HK-2 (cell line): ENCODE measurements at regions not wholly inside any gene's neighbourhood (a gene's known extent, or its start where the extent isn't known, plus 50 kb on each side); places are given as distances from the start of the nearest gene placed in this dataset.

ENCODE experiments used
- DNase-seq: peaks from one replicate; pipeline ENCODE4 v3.0.0-alpha.2; 2018; ENCODE audit not compliant: unreplicated experiment

- DNase-seq = no peak
These were observed 354.6 kb downstream of the ZSWIM6 start for GRCh38 chr5:61686491-61687257.

- no peak for DNase-seq
These were observed 355.3 kb downstream of the ZSWIM6 start for GRCh38 chr5:61687371-61687770.

- DNase-seq = no peak
These were observed 357.2 kb downstream of the ZSWIM6 start for GRCh38 chr5:61689153-61689846.

- no peak for DNase-seq
These were observed 365.9 kb downstream of the ZSWIM6 start for GRCh38 chr5:61697809-61698558.

GRCh38 chr5:61701877-61702602, 370.0 kb downstream of the ZSWIM6 start:
- no peak for DNase-seq

GRCh38 chr5:61702784-61703183, 370.7 kb downstream of the ZSWIM6 start:
- DNase-seq = no peak

GRCh38 chr5:61704289-61704688, 372.2 kb downstream of the ZSWIM6 start:
- DNase-seq = no peak

- DNase-seq = no peak
These were observed 374.7 kb downstream of the ZSWIM6 start for GRCh38 chr5:61706751-61707150.

GRCh38 chr5:61719124-61719523, 387.1 kb downstream of the ZSWIM6 start:
- no peak for DNase-seq

GRCh38 chr5:61720829-61721228, 388.8 kb downstream of the ZSWIM6 start:
- no peak for DNase-seq

GRCh38 chr5:61724102-61724501, 392.0 kb downstream of the ZSWIM6 start:
- DNase-seq = no peak

GRCh38 chr5:61728287-61728686, 396.2 kb downstream of the ZSWIM6 start:
- no peak for DNase-seq

- no peak for DNase-seq
These were observed 398.8 kb downstream of the ZSWIM6 start for GRCh38 chr5:61730866-61731265.

GRCh38 chr5:61731267-61731945, 399.3 kb downstream of the ZSWIM6 start:
- DNase-seq = no peak

GRCh38 chr5:61731946-61732314, 399.9 kb downstream of the ZSWIM6 start:
- no peak for DNase-seq

- no peak for DNase-seq
These were observed 400.3 kb downstream of the ZSWIM6 start for GRCh38 chr5:61732369-61732768.

GRCh38 chr5:61732796-61733195, 400.7 kb downstream of the ZSWIM6 start:
- no peak for DNase-seq

GRCh38 chr5:61734001-61734400, 401.9 kb downstream of the ZSWIM6 start:
- no peak for DNase-seq

- DNase-seq = no peak
These were observed 402.9 kb downstream of the ZSWIM6 start for GRCh38 chr5:61734966-61735365.

- DNase-seq = no peak
These were observed 403.5 kb downstream of the ZSWIM6 start for GRCh38 chr5:61735531-61735930.

GRCh38 chr5:61735995-61736394, 403.9 kb downstream of the ZSWIM6 start:
- no peak for DNase-seq
